ENCODE measurements at regions not wholly inside any gene's neighbourhood (a gene's known extent, or its start where the extent isn't known, plus 50 kb on each side); places are given as distances from the start of the nearest gene placed in this dataset.

GRCh38 chr10:43320226-43320625, 51.2 kb upstream of the FXYD4 start:
- Histone ChIP-seq H3K79me2 (ENCODE audit: control insufficient read depth, insufficient read depth, low read length) (no peaks in the 10 kb centered on the region), H3K4me3 (ENCODE audit: control insufficient read depth in 2 of 3, extremely low read depth in 1 of 3, insufficient read depth in 2 of 3, low read depth in 1 of 3, low read length in 3 of 3) (no peak overlapping the region), H3K9me1 (ENCODE audit: control insufficient read depth, extremely low read depth, insufficient read depth, low read length) (no peaks in the 10 kb centered on the region), H3K27ac (ENCODE audit: control insufficient read depth, insufficient read depth, low read length) (no peak overlapping the region), H2AFZ (ENCODE audit: control insufficient read depth, low read length) (no peak overlapping the region), H3K4me2 (ENCODE audit: control insufficient read depth, extremely low read depth, insufficient read depth, low read depth, low read length) (no peak overlapping the region), H3K36me3 (ENCODE audit: control insufficient read depth in 2 of 2, extremely low read depth in 1 of 2, insufficient read depth in 2 of 2, low read length in 2 of 2) (no peaks in the 10 kb centered on the region), H3K4me1 (ENCODE audit: control insufficient read depth, extremely low read depth, insufficient read depth, low read length) (no peaks in the 10 kb centered on the region), H4K20me1 (ENCODE audit: control insufficient read depth, extremely low read depth, insufficient read depth, low read length) (no peaks in the 10 kb centered on the region), H3K27me3 (ENCODE audit: control insufficient read depth, extremely low read depth, insufficient read depth, low read length) (peaks cover 6% of the 10 kb centered on the region), H3K9ac (ENCODE audit: control insufficient read depth, extremely low read depth, insufficient read depth, low read length) (no peak overlapping the region), H3K9me3 (ENCODE audit: control insufficient read depth, low read depth, low read length) (no peaks in the 10 kb centered on the region)
- no peak for FAIRE-seq
- dilution Hi-C loops (cut with MboI; ENCODE audit: extremely low pct_ligation_motif_present, low sequenced_read_pairs), result no loop called here
- no peak for TF ChIP-seq EZH2 (IDR thresholded peaks at IDR 0.05; ENCODE audit: low read length)
- TF ChIP-seq CTCF (optimal IDR thresholded peaks at IDR 0.05 in 1 of 3, IDR thresholded peaks at IDR 0.05 in 1 of 3, conservative IDR thresholded peaks at IDR 0.05 in 1 of 3; ENCODE audit: extremely low read depth in 1 of 3, insufficient read depth in 2 of 3, low read length in 3 of 3), result no peak
- DNase-seq (ENCODE audit: low read depth, low spot score), result no peak

- Histone ChIP-seq H3K4me1 (ENCODE audit: control insufficient read depth, extremely low read depth, insufficient read depth, low read length) (no peaks in the 10 kb centered on the region), H3K4me2 (ENCODE audit: control insufficient read depth, extremely low read depth, insufficient read depth, low read depth, low read length) (no peak overlapping the region), H3K9me3 (ENCODE audit: control insufficient read depth, low read depth, low read length) (no peaks in the 10 kb centered on the region), H3K27ac (ENCODE audit: control insufficient read depth, insufficient read depth, low read length) (no peak overlapping the region), H2AFZ (ENCODE audit: control insufficient read depth, low read length) (no peak overlapping the region), H3K9ac (ENCODE audit: control insufficient read depth, extremely low read depth, insufficient read depth, low read length) (no peak overlapping the region), H3K36me3 (ENCODE audit: control insufficient read depth in 2 of 2, extremely low read depth in 1 of 2, insufficient read depth in 2 of 2, low read length in 2 of 2) (no peaks in the 10 kb centered on the region), H3K4me3 (ENCODE audit: control insufficient read depth in 2 of 3, extremely low read depth in 1 of 3, insufficient read depth in 2 of 3, low read depth in 1 of 3, low read length in 3 of 3) (no peak overlapping the region), H3K27me3 (ENCODE audit: control insufficient read depth, extremely low read depth, insufficient read depth, low read length) (peaks cover 6% of the 10 kb centered on the region), H3K79me2 (ENCODE audit: control insufficient read depth, insufficient read depth, low read length) (no peaks in the 10 kb centered on the region), H3K9me1 (ENCODE audit: control insufficient read depth, extremely low read depth, insufficient read depth, low read length) (no peaks in the 10 kb centered on the region), H4K20me1 (ENCODE audit: control insufficient read depth, extremely low read depth, insufficient read depth, low read length) (no peaks in the 10 kb centered on the region)
- FAIRE-seq (no peak), DNase-seq (ENCODE audit: low read depth, low spot score) (no peak)
- dilution Hi-C loops (cut with MboI; ENCODE audit: extremely low pct_ligation_motif_present, low sequenced_read_pairs), result no loop called here
- TF ChIP-seq EZH2 (IDR thresholded peaks at IDR 0.05; ENCODE audit: low read length), result no peak
- no peak for TF ChIP-seq CTCF (optimal IDR thresholded peaks at IDR 0.05 in 1 of 3, IDR thresholded peaks at IDR 0.05 in 1 of 3, conservative IDR thresholded peaks at IDR 0.05 in 1 of 3; ENCODE audit: extremely low read depth in 1 of 3, insufficient read depth in 2 of 3, low read length in 3 of 3)
Measured at GRCh38 chr10:43318976-43319960, 52.2 kb upstream of the FXYD4 start.

Data from keratinocyte (primary cell).